Natural killer cell (primary cell): ENCODE measurements at regions not wholly inside any gene's neighbourhood (a gene's known extent, or its start where the extent isn't known, plus 50 kb on each side); places are given as distances from the start of the nearest gene placed in this dataset.

Experiments
- ATAC-seq, 3 donors: fragments of 150-1000 bp in 2 of 3; fragments of 200-7000 bp in 1 of 3; cut with Tn5 transposase; 1 replicate in 1 of 3; 2 replicates in 2 of 3; pipeline ENCODE4 v1.10.0; 2021; ENCODE audit warnings: mild to moderate bottlenecking in 2 of 3, moderate library complexity in 2 of 3
- DNase-seq, 2 donors: peaks; one replicate each; pipeline versions ENCODE4 v3.0.0 to v3.0.0-alpha.2; 2013 to 2021; ENCODE audit warnings: mixed read lengths in 1 of 2
- H3K27ac ChIP-seq: one replicate; pipeline ENCODE4 v1.5.1; 2013; ENCODE audit warnings: mild to moderate bottlenecking, low read length
- H3K27me3 ChIP-seq: one replicate; pipeline ENCODE4 v1.6.1; 2013; ENCODE audit warnings: low read length; ENCODE audit not compliant: control insufficient read depth, insufficient read depth
- H3K36me3 ChIP-seq: one replicate; pipeline ENCODE4 v1.6.1; 2013; ENCODE audit warnings: low read length; ENCODE audit not compliant: control insufficient read depth, insufficient read depth
- H3K4me1 ChIP-seq: one replicate; pipeline ENCODE4 v1.6.1; 2013; ENCODE audit warnings: low read length; ENCODE audit not compliant: control insufficient read depth, insufficient read depth
- H3K4me3 ChIP-seq: one replicate; pipeline ENCODE4 v1.5.1; 2013; ENCODE audit warnings: low read length
- H3K9me3 ChIP-seq: one replicate; pipeline ENCODE4 v1.6.1; 2013; ENCODE audit warnings: low read length; ENCODE audit not compliant: control insufficient read depth, insufficient read depth
- H3K27ac Mint-ChIP-seq, 2 donors: one replicate each; pipeline ENCODE4 v1.8.0; 2022; ENCODE audit warnings: mild to moderate bottlenecking in 2 of 2, mixed read lengths in 2 of 2, moderate library complexity in 1 of 2
- H3K27me3 Mint-ChIP-seq, 2 donors: one replicate each; pipeline ENCODE4 v1.8.0; 2022; ENCODE audit warnings: low read depth in 2 of 2, mixed read lengths in 2 of 2
- H3K36me3 Mint-ChIP-seq: one replicate; pipeline ENCODE4 v1.8.0; 2022; ENCODE audit warnings: mixed read lengths
- H3K4me1 Mint-ChIP-seq, 2 donors: one replicate each; pipeline ENCODE4 v1.8.0; 2022; ENCODE audit warnings: mixed read lengths in 2 of 2
- H3K4me3 Mint-ChIP-seq: one replicate; pipeline ENCODE4 v1.8.0; 2022; ENCODE audit warnings: mild to moderate bottlenecking, moderate library complexity, mixed read lengths
- H3K9me3 Mint-ChIP-seq, 2 donors: one replicate each; pipeline ENCODE4 v1.8.0; 2022; ENCODE audit warnings: mixed read lengths in 2 of 2
- WGBS: methylation state at CpG from one replicate; pipeline ENCODE4 v1.1.7; 2013; ENCODE audit warnings: missing lambda C conversion rate; ENCODE audit not compliant: insufficient coverage; 5-methylcytosine and 5-hydroxymethylcytosine counted together
- intact Hi-C: fragments of 100-400 bp; cut with micrococcal nuclease; formaldehyde crosslinking; loops from one replicate; pipeline ENCODE4 v1.14.2; 2022
- TF ChIP-seq, protein P1 (sequence below): fragments of 200-600 bp; IDR thresholded peaks from one replicate; pipeline ENCODE4 v1.8.0; 2022; ENCODE audit warnings: antibody characterized with exemption

DNA sequence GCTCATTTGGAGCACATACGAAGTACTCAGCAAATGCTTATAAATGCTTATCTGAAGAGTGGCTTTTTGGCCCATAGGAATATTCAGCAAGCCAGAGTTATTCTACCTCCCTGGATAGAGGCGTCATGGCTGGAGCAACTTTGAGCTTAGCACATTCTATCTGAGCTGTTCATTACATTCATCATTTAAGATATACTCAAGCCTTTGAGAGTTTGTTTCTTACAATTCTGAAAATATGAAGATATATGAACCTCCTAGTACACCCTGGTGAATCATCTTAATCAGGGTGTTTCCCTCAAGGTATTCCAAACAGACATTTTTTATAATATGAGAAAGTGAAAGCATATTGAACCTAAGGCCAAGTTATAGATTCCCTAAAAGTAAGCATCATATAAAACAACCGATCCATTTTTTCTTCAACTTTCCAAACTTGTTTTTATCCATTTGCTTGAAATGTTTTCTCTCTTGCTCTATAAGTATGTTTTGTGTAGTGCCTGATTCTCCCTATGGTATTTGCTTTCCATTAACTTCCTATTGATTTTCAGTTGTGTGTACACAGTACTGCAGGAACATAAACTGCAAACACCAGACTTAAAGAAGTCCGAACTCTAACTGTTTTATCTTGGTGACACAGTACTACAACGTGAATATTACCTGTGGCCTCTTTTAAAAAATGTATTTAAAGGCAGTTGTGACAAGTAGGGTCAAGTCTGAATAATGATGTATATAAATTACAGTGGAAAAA, 139.7 kb upstream of the PTPRK start:
- Mint-ChIP-seq H3K9me3 (peaks cover 4 to 8% of the 10 kb centered on the region in 2 donors), H3K27me3 (no peaks in the 10 kb centered on the region), H3K4me1 (no peaks in the 10 kb centered on the region), H3K27ac (no peak overlapping the region), H3K36me3 (no peaks in the 10 kb centered on the region), H3K4me3 (no peak overlapping the region)
- no peaks in the 10 kb centered on the region for H3K36me3 ChIP-seq
- DNase-seq (no peak), ATAC-seq (no peak)
- TF ChIP-seq, protein P1, sequence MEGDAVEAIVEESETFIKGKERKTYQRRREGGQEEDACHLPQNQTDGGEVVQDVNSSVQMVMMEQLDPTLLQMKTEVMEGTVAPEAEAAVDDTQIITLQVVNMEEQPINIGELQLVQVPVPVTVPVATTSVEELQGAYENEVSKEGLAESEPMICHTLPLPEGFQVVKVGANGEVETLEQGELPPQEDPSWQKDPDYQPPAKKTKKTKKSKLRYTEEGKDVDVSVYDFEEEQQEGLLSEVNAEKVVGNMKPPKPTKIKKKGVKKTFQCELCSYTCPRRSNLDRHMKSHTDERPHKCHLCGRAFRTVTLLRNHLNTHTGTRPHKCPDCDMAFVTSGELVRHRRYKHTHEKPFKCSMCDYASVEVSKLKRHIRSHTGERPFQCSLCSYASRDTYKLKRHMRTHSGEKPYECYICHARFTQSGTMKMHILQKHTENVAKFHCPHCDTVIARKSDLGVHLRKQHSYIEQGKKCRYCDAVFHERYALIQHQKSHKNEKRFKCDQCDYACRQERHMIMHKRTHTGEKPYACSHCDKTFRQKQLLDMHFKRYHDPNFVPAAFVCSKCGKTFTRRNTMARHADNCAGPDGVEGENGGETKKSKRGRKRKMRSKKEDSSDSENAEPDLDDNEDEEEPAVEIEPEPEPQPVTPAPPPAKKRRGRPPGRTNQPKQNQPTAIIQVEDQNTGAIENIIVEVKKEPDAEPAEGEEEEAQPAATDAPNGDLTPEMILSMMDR: no peak
- H3K4me1 ChIP-seq: no peaks in the 10 kb centered on the region
- no peak overlapping the region for H3K27ac ChIP-seq
- intact Hi-C loops: no loop called here
- H3K4me3 ChIP-seq: no peak overlapping the region
- 76% methylated on average over 4 of the region's 5 CpGs for WGBS
- no peaks in the 10 kb centered on the region for H3K27me3 ChIP-seq
- H3K9me3 ChIP-seq: no peaks in the 10 kb centered on the region

DNA sequence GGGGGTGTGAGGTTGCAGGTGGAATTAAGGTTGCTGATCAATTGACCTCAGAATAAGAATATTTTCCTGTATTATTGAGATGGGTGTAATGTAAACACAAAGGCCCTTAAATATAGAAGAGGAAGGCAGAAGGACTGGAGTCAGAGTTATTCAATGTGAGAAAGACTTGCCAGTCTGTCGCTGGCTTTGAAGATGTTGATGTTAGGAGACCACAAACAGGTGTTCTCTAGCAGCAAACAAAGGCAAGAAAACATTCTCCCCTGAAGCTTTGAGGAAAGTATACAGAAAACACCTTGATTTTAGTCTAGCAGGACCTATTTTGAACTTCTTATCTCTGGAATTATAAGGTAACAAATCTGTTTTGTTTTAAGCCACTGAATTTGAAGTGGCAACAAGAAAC, 138.9 kb upstream of the PTPRK start:
- ATAC-seq (no peak), DNase-seq (no peak)
- Mint-ChIP-seq H3K36me3 (no peaks in the 10 kb centered on the region), H3K27me3 (no peaks in the 10 kb centered on the region), H3K9me3 (peaks cover 4 to 8% of the 10 kb centered on the region in 2 donors), H3K4me1 (no peaks in the 10 kb centered on the region), H3K27ac (no peak overlapping the region), H3K4me3 (no peak overlapping the region)
- WGBS: 70% methylated on average over 1 of the region's 1 CpG
- no peak overlapping the region for H3K4me3 ChIP-seq
- H3K4me1 ChIP-seq: no peaks in the 10 kb centered on the region
- H3K36me3 ChIP-seq: no peaks in the 10 kb centered on the region
- intact Hi-C loops: no loop called here
- TF ChIP-seq, protein P1: no peak
- no peak overlapping the region for H3K27ac ChIP-seq
- no peaks in the 10 kb centered on the region for H3K9me3 ChIP-seq
- no peaks in the 10 kb centered on the region for H3K27me3 ChIP-seq

DNA sequence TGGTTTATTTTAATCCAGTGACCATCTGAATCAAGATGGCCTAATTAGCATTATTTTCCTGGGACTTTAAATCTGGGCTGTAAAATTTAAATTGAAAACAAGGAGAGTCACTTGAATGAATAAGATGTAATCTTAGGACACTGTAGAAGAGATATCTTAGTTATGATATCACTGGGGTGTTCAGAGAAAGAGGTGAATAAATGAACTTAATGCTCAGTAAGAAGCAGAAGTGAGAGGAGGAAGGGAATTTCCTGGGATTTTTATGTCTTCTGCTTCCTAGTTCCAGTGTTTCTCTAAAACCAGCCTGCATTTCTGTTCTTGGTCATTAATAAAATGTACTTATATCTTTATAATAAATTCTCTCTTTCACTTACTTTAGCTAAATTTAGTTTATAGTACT, 136.8 kb upstream of the PTPRK start:
- TF ChIP-seq, protein P1: no peak
- H3K4me3 Mint-ChIP-seq: no peak overlapping the region
- H3K27me3 Mint-ChIP-seq: no peaks in the 10 kb centered on the region
- no peaks in the 10 kb centered on the region for H3K36me3 Mint-ChIP-seq
- peaks cover 5 to 8% of the 10 kb centered on the region in 2 donors for H3K9me3 Mint-ChIP-seq
- Histone ChIP-seq H3K27me3 (no peaks in the 10 kb centered on the region), H3K4me3 (no peak overlapping the region), H3K9me3 (no peaks in the 10 kb centered on the region), H3K27ac (no peak overlapping the region), H3K4me1 (no peaks in the 10 kb centered on the region), H3K36me3 (no peaks in the 10 kb centered on the region)
- no peak overlapping the region for H3K27ac Mint-ChIP-seq
- intact Hi-C loops: no loop called here
- no peak for ATAC-seq
- no peaks in the 10 kb centered on the region for H3K4me1 Mint-ChIP-seq
- DNase-seq: no peak

DNA sequence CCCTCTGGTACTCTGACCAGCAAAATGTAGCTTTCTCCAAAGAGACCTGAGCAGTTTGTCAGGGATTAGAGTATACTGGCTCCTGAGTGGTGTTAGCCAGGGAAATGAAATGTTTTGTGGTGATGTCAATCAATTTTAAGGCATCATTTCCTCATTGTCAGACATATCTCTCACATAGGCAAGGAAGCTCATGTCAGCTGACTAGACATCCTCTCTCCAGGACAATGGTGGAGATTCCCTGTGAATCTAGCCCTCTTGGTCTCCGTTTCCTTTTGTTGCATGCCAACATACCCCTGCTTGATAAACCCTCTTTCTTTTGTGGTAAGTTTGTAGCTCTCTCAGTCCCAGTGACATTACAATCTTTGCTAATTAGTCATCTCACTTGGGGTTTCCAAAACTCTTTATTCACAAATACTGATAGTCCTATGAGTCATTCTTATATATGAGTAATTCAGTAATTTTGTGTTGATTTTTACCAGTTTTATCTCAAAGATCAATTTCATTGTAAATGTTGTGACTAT, 135.6 kb upstream of the PTPRK start:
- no peak overlapping the region for H3K27ac Mint-ChIP-seq
- Histone ChIP-seq H3K27me3 (no peaks in the 10 kb centered on the region), H3K9me3 (no peaks in the 10 kb centered on the region), H3K4me3 (no peak overlapping the region), H3K27ac (no peak overlapping the region), H3K4me1 (no peaks in the 10 kb centered on the region), H3K36me3 (no peaks in the 10 kb centered on the region)
- TF ChIP-seq, protein P1: no peak
- no peaks in the 10 kb centered on the region for H3K27me3 Mint-ChIP-seq
- H3K4me1 Mint-ChIP-seq: no peaks in the 10 kb centered on the region
- H3K9me3 Mint-ChIP-seq: peaks cover 7 to 8% of the 10 kb centered on the region in 2 donors
- no peak for ATAC-seq
- intact Hi-C loops: no loop called here
- H3K4me3 Mint-ChIP-seq: no peak overlapping the region
- no peaks in the 10 kb centered on the region for H3K36me3 Mint-ChIP-seq
- WGBS: 47% methylated on average over 1 of the region's 1 CpG
- no peak for DNase-seq
